Esophagus squamous epithelium (tissue), 4 donors: ENCODE measurements at regions not wholly inside any gene's neighbourhood (a gene's known extent, or its start where the extent isn't known, plus 50 kb on each side); places are given as distances from the start of the nearest gene placed in this dataset.

Source experiments
- POLR2A ChIP-seq, 4 donors: fragments of 450-650 bp; IDR thresholded peaks; one replicate each; pipeline ENCODE4 v1.6.1; 2017; ENCODE audit warnings: antibody characterized with exemption in 4 of 4, mild to moderate bottlenecking in 4 of 4, moderate library complexity in 3 of 4
- TF ChIP-seq, protein P1 (sequence below), 6 experiments: fragments of 450-650 bp in 4 of 6; fragments of 200-600 bp in 2 of 6; sonication (generic) in 2 of 6; IDR thresholded peaks; one replicate each; pipeline ENCODE4 v1.5.1; 2016 to 2019; ENCODE audit warnings: antibody characterized with exemption in 6 of 6, mild to moderate bottlenecking in 4 of 6, moderate library complexity in 4 of 6

DNA sequence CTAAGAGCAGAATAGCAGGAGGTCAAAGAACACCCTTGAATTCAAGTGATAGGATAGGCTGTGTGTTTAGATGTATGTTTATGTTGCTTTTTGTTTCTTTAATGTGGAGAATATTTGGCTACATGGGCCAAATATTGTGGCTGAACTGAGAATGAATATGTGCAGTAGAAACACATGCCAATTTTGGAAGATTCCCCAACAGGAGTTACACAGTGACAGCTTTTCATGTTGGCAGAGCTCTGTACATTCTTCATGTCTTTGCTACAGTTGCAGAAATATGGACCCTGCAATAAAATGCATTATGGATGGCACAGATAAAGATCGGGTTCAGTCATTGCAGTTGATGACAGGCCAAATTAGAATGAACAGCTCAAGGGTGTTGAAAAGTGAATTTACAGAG is 82.8 kb upstream of the SLC4A4 start:
- TF ChIP-seq, protein P1, sequence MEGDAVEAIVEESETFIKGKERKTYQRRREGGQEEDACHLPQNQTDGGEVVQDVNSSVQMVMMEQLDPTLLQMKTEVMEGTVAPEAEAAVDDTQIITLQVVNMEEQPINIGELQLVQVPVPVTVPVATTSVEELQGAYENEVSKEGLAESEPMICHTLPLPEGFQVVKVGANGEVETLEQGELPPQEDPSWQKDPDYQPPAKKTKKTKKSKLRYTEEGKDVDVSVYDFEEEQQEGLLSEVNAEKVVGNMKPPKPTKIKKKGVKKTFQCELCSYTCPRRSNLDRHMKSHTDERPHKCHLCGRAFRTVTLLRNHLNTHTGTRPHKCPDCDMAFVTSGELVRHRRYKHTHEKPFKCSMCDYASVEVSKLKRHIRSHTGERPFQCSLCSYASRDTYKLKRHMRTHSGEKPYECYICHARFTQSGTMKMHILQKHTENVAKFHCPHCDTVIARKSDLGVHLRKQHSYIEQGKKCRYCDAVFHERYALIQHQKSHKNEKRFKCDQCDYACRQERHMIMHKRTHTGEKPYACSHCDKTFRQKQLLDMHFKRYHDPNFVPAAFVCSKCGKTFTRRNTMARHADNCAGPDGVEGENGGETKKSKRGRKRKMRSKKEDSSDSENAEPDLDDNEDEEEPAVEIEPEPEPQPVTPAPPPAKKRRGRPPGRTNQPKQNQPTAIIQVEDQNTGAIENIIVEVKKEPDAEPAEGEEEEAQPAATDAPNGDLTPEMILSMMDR (IDR thresholded peaks at IDR 0.05): no peak
- TF ChIP-seq POLR2A (IDR thresholded peaks at IDR 0.05): no peak
